ENCODE measurements at regions not wholly inside any gene's neighbourhood (a gene's known extent, or its start where the extent isn't known, plus 50 kb on each side); places are given as distances from the start of the nearest gene placed in this dataset.
"Not testable (repeated sequence)": the region's sequence is repeated elsewhere in the genome, so short reads cannot be mapped to it uniquely, and the experiment has no call there.

- Histone ChIP-seq H3K9me3 (peaks cover 6 to 22% of the 10 kb centered on the region in 2 donors), H3K27me3 (no peaks in the 10 kb centered on the region), H3K4me1 (no peaks in the 10 kb centered on the region), H3K4me3 (no peak overlapping the region), H3K36me3 (no peaks in the 10 kb centered on the region), H3K27ac (no peak overlapping the region)
- TF ChIP-seq, protein P1, sequence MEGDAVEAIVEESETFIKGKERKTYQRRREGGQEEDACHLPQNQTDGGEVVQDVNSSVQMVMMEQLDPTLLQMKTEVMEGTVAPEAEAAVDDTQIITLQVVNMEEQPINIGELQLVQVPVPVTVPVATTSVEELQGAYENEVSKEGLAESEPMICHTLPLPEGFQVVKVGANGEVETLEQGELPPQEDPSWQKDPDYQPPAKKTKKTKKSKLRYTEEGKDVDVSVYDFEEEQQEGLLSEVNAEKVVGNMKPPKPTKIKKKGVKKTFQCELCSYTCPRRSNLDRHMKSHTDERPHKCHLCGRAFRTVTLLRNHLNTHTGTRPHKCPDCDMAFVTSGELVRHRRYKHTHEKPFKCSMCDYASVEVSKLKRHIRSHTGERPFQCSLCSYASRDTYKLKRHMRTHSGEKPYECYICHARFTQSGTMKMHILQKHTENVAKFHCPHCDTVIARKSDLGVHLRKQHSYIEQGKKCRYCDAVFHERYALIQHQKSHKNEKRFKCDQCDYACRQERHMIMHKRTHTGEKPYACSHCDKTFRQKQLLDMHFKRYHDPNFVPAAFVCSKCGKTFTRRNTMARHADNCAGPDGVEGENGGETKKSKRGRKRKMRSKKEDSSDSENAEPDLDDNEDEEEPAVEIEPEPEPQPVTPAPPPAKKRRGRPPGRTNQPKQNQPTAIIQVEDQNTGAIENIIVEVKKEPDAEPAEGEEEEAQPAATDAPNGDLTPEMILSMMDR (IDR thresholded peaks at IDR 0.05), result no peak
- intact Hi-C loops (cut with DNase I), result no loop called here
- DNase-seq (no peak), ATAC-seq (peak; percentile 22)
Observed at GRCh38 chr18:78271790-78272189, 707.8 kb upstream of the SALL3 start.

DNA sequence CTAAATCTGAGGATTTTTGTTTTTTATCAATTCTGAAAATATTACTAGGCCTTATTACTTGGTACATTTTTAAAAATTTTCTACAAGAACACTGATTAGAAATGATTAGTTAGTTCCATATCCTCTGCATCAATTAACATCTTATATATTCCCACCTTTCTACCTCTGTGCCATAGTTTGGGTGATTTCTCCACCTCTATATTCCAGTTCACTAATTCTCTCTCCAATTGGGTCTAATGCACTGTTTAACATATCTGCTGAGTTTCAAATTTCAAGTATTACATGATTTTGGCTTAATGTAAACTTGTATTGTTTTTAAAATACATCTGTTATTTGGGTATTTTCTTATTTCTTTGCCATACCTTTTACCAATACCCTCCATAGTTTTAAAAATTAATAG lies 705.7 kb upstream of the SALL3 start:
- no peak for ATAC-seq
- Histone ChIP-seq H3K4me1 (no peaks in the 10 kb centered on the region), H3K4me3 (no peak overlapping the region), H3K36me3 (no peaks in the 10 kb centered on the region), H3K27ac (no peak overlapping the region), H3K9me3 (peaks cover 6 to 22% of the 10 kb centered on the region in 2 donors), H3K27me3 (no peaks in the 10 kb centered on the region)
- intact Hi-C loops (cut with DNase I), result no loop called here
- no peak for DNase-seq
- TF ChIP-seq, protein P1 (IDR thresholded peaks at IDR 0.05), result no peak

DNA sequence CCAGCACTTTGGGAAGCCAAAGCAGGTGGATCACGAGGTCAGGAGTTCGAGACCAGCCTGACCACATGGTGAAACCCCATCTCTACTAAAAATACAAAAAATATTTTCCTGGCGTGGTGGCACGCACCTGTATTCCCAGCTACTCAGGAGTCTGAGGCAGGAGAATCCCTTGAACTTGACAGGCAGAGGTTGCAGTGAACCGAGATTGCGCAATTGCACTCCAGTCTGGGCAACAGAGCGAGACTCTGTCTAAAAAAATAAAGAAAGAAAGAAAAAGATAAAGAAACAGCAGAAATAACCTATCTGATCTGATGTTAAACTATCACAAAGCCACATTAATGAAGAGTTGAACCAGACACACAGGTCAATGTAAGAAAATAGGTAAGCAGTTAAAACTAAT lies 696.2 kb upstream of the SALL3 start:
- H3K9me3 ChIP-seq; H3K4me1 ChIP-seq; H3K36me3 ChIP-seq; H3K4me3 ChIP-seq; DNase-seq; intact Hi-C loops (cut with DNase I); ATAC-seq; H3K27ac ChIP-seq; H3K27me3 ChIP-seq: not testable (repeated sequence)

DNA sequence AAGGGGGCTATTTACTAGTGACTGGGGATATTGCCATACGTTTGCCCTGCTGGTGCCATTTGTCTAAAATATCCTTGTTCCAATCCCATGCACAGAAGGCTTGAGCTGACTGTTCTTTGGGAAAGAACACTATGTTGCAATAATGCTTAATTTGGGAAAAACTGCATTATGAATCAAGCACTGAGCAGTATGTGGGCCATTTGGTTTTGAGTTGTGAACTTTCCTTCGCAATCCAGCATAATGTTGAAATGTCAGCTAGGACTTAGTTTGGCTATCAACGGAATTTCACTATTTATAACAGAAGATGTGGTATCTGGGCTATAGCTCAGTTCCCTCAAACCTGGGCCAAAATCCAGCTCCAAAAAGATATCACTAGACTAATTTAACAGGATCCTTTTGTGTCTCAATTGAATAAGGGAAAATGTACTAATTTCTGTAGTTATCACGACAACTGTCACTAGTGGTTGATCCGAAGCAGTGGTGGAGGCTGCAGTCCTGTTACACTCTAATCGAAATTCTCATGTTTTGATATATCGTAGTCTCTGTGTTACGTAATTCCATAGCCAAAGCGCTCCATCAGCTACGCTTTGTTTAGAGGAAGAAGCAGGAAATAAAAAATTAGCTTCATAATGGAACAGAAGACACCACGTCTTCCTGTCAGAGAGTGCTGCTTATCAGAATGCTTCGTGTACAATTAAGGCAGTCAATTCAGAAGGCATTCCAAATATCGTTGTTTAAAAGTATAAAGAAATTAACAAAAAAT lies 686.8 kb upstream of the SALL3 start:
- intact Hi-C loops (cut with DNase I), result no loop called here
- DNase-seq (peak in 2 of 4 donors; percentile 74 to 82), ATAC-seq (peak; percentile 50)
- peak overlapping the region in 1 of 2 donors; percentile 1 for H3K4me3 ChIP-seq
- H3K27me3 ChIP-seq, result peaks cover 0 to 4% of the 10 kb centered on the region in 2 donors
- no peaks in the 10 kb centered on the region for H3K36me3 ChIP-seq
- peak overlapping the region in 1 of 2 donors; percentile 28 for H3K27ac ChIP-seq
- no peaks in the 10 kb centered on the region for H3K9me3 ChIP-seq
- TF ChIP-seq, protein P1 (IDR thresholded peaks at IDR 0.05), result no peak
- H3K4me1 ChIP-seq, result no peaks in the 10 kb centered on the region

DNA sequence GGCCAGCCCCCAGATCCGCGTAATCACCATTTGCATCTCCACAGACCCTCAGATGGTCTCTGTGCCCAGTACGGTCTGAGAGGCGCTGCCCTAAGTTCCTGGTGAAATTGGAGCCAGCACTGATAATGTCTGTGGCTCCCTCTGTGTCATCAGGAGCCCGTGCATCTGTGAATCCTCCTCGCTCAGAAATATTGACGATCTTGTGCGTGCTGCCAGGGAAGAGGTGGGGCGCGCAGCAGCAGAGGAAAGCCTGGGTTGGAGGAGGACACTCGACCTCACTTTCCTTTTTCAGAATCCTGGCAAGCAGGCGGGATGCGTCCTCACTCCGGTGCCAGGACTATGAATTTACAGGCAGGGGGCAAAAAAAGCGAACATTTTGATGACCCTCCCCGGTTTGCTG lies 686.1 kb upstream of the SALL3 start:
- Histone ChIP-seq H3K9me3 (no peaks in the 10 kb centered on the region), H3K36me3 (no peaks in the 10 kb centered on the region), H3K27ac (peak overlapping the region in 1 of 2 donors; percentile 28), H3K4me1 (no peaks in the 10 kb centered on the region), H3K4me3 (peak overlapping the region in 1 of 2 donors; percentile 1), H3K27me3 (peaks cover 0 to 4% of the 10 kb centered on the region in 2 donors)
- peak in 2 of 4 donors; percentile 26 to 39 for DNase-seq
- peak; percentile 40 for ATAC-seq
- intact Hi-C loops (cut with DNase I), result no loop called here
- TF ChIP-seq, protein P1 (IDR thresholded peaks at IDR 0.05), result no peak

All from left lung (tissue), 4 donors.